ENCODE measurements at regions not wholly inside any gene's neighbourhood (a gene's known extent, or its start where the extent isn't known, plus 50 kb on each side); places are given as distances from the start of the nearest gene placed in this dataset.

DNA sequence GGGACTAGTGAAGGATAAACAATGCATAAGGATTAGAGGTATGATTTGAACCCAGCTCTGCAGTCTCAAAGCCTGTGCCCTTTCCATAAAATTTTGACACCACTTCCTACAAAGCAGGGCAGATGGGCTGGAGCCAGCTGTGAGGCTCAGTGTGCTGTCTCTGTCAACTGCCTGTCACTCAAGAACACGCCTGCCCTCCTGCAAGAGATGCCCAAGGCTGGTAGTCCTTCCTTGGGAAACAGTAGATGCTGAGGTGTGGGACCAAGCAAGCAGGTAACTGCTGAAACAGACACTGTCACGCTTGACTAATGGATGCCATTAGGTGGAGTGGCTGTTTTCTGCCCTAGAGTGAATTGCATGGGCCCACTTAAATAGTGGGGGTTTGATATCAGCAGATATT, 402.0 kb downstream of the PTPRU start:
- no peak overlapping the region for H3K27ac ChIP-seq

DNA sequence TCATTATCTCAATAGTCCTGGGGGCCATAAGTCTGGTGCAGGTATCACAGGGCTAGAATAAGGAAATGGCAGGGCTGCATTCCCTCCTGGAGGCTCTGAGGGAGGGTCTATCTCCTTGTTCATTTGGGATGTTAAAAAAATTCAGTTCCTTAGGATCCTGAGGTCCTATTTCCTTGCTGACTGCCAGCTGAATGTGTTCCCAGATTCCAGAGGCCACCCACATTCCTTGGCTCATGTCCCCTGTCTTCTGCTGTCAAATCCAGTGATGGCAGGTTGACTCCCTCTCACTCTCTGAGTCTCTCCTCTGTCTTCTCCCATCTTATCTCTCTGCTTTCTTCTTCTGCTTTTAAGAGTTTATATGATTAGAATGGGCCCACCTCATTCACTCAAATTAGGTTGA, 400.6 kb downstream of the PTPRU start:
- POLR2A ChIA-PET (ENCODE audit: low non-redundant PET), result no interaction called here

More for the DNA sequence above, 402.0 kb downstream of the PTPRU start:
- POLR2A ChIA-PET (ENCODE audit: low non-redundant PET), result no interaction called here
- CTCF ChIA-PET, result no interaction called here
- no peak for DNase-seq (ENCODE audit: low spot score)
- TF ChIP-seq, protein P1, sequence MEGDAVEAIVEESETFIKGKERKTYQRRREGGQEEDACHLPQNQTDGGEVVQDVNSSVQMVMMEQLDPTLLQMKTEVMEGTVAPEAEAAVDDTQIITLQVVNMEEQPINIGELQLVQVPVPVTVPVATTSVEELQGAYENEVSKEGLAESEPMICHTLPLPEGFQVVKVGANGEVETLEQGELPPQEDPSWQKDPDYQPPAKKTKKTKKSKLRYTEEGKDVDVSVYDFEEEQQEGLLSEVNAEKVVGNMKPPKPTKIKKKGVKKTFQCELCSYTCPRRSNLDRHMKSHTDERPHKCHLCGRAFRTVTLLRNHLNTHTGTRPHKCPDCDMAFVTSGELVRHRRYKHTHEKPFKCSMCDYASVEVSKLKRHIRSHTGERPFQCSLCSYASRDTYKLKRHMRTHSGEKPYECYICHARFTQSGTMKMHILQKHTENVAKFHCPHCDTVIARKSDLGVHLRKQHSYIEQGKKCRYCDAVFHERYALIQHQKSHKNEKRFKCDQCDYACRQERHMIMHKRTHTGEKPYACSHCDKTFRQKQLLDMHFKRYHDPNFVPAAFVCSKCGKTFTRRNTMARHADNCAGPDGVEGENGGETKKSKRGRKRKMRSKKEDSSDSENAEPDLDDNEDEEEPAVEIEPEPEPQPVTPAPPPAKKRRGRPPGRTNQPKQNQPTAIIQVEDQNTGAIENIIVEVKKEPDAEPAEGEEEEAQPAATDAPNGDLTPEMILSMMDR (conservative IDR thresholded peaks at IDR 0.05; ENCODE audit: low read depth), result no peak

GRCh38 chr1:29635501-29636263, 399.4 kb downstream of the PTPRU start:
- ChIA-PET POLR2A (ENCODE audit: low non-redundant PET) (no interaction called here), CTCF (no interaction called here)
- no peak overlapping the region for H3K27ac ChIP-seq
- TF ChIP-seq, protein P1 (conservative IDR thresholded peaks at IDR 0.05; ENCODE audit: low read depth), result no peak
- DNase-seq (ENCODE audit: low spot score), result no peak

More for the DNA sequence above, 400.6 kb downstream of the PTPRU start:
- DNase-seq (ENCODE audit: low spot score), result no peak
- H3K27ac ChIP-seq, result no peak overlapping the region
- CTCF ChIA-PET, result interaction anchor here (0.8 kb wide), 1 partner anchor 36 kb away, joined by 3 read pairs; no protein-coding TSS in a partner anchor
- TF ChIP-seq, protein P1 (conservative IDR thresholded peaks at IDR 0.05; ENCODE audit: low read depth), result no peak

GRCh38 chr1:29634746-29635335, 398.5 kb downstream of the PTPRU start:
- CTCF ChIA-PET, result no interaction called here
- TF ChIP-seq, protein P1 (conservative IDR thresholded peaks at IDR 0.05; ENCODE audit: low read depth), result no peak
- no peak for DNase-seq (ENCODE audit: low spot score)
- POLR2A ChIA-PET (ENCODE audit: low non-redundant PET), result no interaction called here
- no peak overlapping the region for H3K27ac ChIP-seq

- TF ChIP-seq, protein P1 (conservative IDR thresholded peaks at IDR 0.05; ENCODE audit: low read depth), result no peak
- POLR2A ChIA-PET (ENCODE audit: low non-redundant PET), result no interaction called here
- no peak for DNase-seq (ENCODE audit: low spot score)
- no peak overlapping the region for H3K27ac ChIP-seq
- CTCF ChIA-PET, result no interaction called here
Observed at GRCh38 chr1:29634324-29634723, 398.0 kb downstream of the PTPRU start.

GRCh38 chr1:29633771-29634170, 397.4 kb downstream of the PTPRU start:
- DNase-seq (ENCODE audit: low spot score), result no peak
- CTCF ChIA-PET, result no interaction called here
- no peak overlapping the region for H3K27ac ChIP-seq
- TF ChIP-seq, protein P1 (conservative IDR thresholded peaks at IDR 0.05; ENCODE audit: low read depth), result no peak
- POLR2A ChIA-PET (ENCODE audit: low non-redundant PET), result no interaction called here

Data from RWPE1 (cell line).